ENCODE measurements at regions not wholly inside any gene's neighbourhood (a gene's known extent, or its start where the extent isn't known, plus 50 kb on each side); places are given as distances from the start of the nearest gene placed in this dataset.

GRCh38 chr14:50001999-50002925, 109.4 kb downstream of the ARF6 start:
- peak overlapping the region; percentile 73 for H3K27ac ChIP-seq (ENCODE audit: low read depth, low read length)
- H3K4me1 ChIP-seq (ENCODE audit: insufficient read depth, low read length): peaks cover 36% of the 10 kb centered on the region
- H3K27me3 ChIP-seq (ENCODE audit: control insufficient read depth in 1 of 2, insufficient read depth in 2 of 2, low read length in 2 of 2): no peaks in the 10 kb centered on the region
- no peaks in the 10 kb centered on the region for H3K9me3 ChIP-seq (ENCODE audit: low read length)
- no peaks in the 10 kb centered on the region for H3K36me3 ChIP-seq (ENCODE audit: insufficient read depth, low read length)
- peak overlapping the region in 1 of 2 donors; percentile 74 for H3K4me3 ChIP-seq (ENCODE audit: low read depth in 1 of 2, low read length in 2 of 2)
- H3K9ac ChIP-seq (ENCODE audit: low read length): peak overlapping the region; percentile 50

GRCh38 chr14:50002926-50003212, 110.0 kb downstream of the ARF6 start:
- Histone ChIP-seq H3K9ac (ENCODE audit: low read length) (peak overlapping the region; percentile 50), H3K4me3 (ENCODE audit: low read depth in 1 of 2, low read length in 2 of 2) (peak overlapping the region; percentile 72 to 74), H3K36me3 (ENCODE audit: insufficient read depth, low read length) (no peaks in the 10 kb centered on the region), H3K27ac (ENCODE audit: low read depth, low read length) (peak overlapping the region; percentile 73), H3K4me1 (ENCODE audit: insufficient read depth, low read length) (peaks cover 36% of the 10 kb centered on the region), H3K27me3 (ENCODE audit: control insufficient read depth in 1 of 2, insufficient read depth in 2 of 2, low read length in 2 of 2) (no peaks in the 10 kb centered on the region), H3K9me3 (ENCODE audit: low read length) (no peaks in the 10 kb centered on the region)

- no peaks in the 10 kb centered on the region for H3K9me3 ChIP-seq (ENCODE audit: low read length)
- H3K27me3 ChIP-seq (ENCODE audit: control insufficient read depth in 1 of 2, insufficient read depth in 2 of 2, low read length in 2 of 2): no peaks in the 10 kb centered on the region
- peak overlapping the region; percentile 72 to 74 for H3K4me3 ChIP-seq (ENCODE audit: low read depth in 1 of 2, low read length in 2 of 2)
- peaks cover 36% of the 10 kb centered on the region for H3K4me1 ChIP-seq (ENCODE audit: insufficient read depth, low read length)
- H3K9ac ChIP-seq (ENCODE audit: low read length): peak overlapping the region; percentile 50
- H3K36me3 ChIP-seq (ENCODE audit: insufficient read depth, low read length): no peaks in the 10 kb centered on the region
- H3K27ac ChIP-seq (ENCODE audit: low read depth, low read length): peak overlapping the region; percentile 73
Measured at GRCh38 chr14:50003213-50004021, 110.5 kb downstream of the ARF6 start.

- no peak overlapping the region for H3K9ac ChIP-seq (ENCODE audit: low read length)
- no peaks in the 10 kb centered on the region for H3K36me3 ChIP-seq (ENCODE audit: insufficient read depth, low read length)
- H3K4me3 ChIP-seq (ENCODE audit: low read depth in 1 of 2, low read length in 2 of 2): no peak overlapping the region
- H3K4me1 ChIP-seq (ENCODE audit: insufficient read depth, low read length): peaks cover 16% of the 10 kb centered on the region
- no peak overlapping the region for H3K27ac ChIP-seq (ENCODE audit: low read depth, low read length)
- no peaks in the 10 kb centered on the region for H3K9me3 ChIP-seq (ENCODE audit: low read length)
- no peaks in the 10 kb centered on the region for H3K27me3 ChIP-seq (ENCODE audit: control insufficient read depth in 1 of 2, insufficient read depth in 2 of 2, low read length in 2 of 2)
Measured at GRCh38 chr14:50006141-50006540, 110.2 kb downstream of the VCPKMT start.

- H3K9ac ChIP-seq (ENCODE audit: low read length): no peak overlapping the region
- no peaks in the 10 kb centered on the region for H3K27me3 ChIP-seq (ENCODE audit: control insufficient read depth in 1 of 2, insufficient read depth in 2 of 2, low read length in 2 of 2)
- H3K9me3 ChIP-seq (ENCODE audit: low read length): no peaks in the 10 kb centered on the region
- H3K27ac ChIP-seq (ENCODE audit: low read depth, low read length): no peak overlapping the region
- peaks cover 8% of the 10 kb centered on the region for H3K4me1 ChIP-seq (ENCODE audit: insufficient read depth, low read length)
- H3K4me3 ChIP-seq (ENCODE audit: low read depth in 1 of 2, low read length in 2 of 2): no peak overlapping the region
- no peaks in the 10 kb centered on the region for H3K36me3 ChIP-seq (ENCODE audit: insufficient read depth, low read length)
Measured at GRCh38 chr14:50007123-50007903, 109.1 kb downstream of the VCPKMT start.

GRCh38 chr14:50008562-50008961, 107.8 kb downstream of the VCPKMT start:
- Histone ChIP-seq H3K27ac (ENCODE audit: low read depth, low read length) (no peak overlapping the region), H3K27me3 (ENCODE audit: control insufficient read depth in 1 of 2, insufficient read depth in 2 of 2, low read length in 2 of 2) (no peaks in the 10 kb centered on the region), H3K4me3 (ENCODE audit: low read depth in 1 of 2, low read length in 2 of 2) (no peak overlapping the region), H3K36me3 (ENCODE audit: insufficient read depth, low read length) (no peaks in the 10 kb centered on the region), H3K9ac (ENCODE audit: low read length) (no peak overlapping the region), H3K4me1 (ENCODE audit: insufficient read depth, low read length) (no peaks in the 10 kb centered on the region), H3K9me3 (ENCODE audit: low read length) (no peaks in the 10 kb centered on the region)

GRCh38 chr14:50008974-50009373, 107.4 kb downstream of the VCPKMT start:
- Histone ChIP-seq H3K27me3 (ENCODE audit: control insufficient read depth in 1 of 2, insufficient read depth in 2 of 2, low read length in 2 of 2) (no peaks in the 10 kb centered on the region), H3K4me1 (ENCODE audit: insufficient read depth, low read length) (no peaks in the 10 kb centered on the region), H3K9me3 (ENCODE audit: low read length) (no peaks in the 10 kb centered on the region), H3K36me3 (ENCODE audit: insufficient read depth, low read length) (no peaks in the 10 kb centered on the region), H3K27ac (ENCODE audit: low read depth, low read length) (no peak overlapping the region), H3K4me3 (ENCODE audit: low read depth in 1 of 2, low read length in 2 of 2) (no peak overlapping the region), H3K9ac (ENCODE audit: low read length) (no peak overlapping the region)

- H3K4me1 ChIP-seq (ENCODE audit: insufficient read depth, low read length): no peaks in the 10 kb centered on the region
- H3K9ac ChIP-seq (ENCODE audit: low read length): no peak overlapping the region
- no peak overlapping the region for H3K4me3 ChIP-seq (ENCODE audit: low read depth in 1 of 2, low read length in 2 of 2)
- H3K27me3 ChIP-seq (ENCODE audit: control insufficient read depth in 1 of 2, insufficient read depth in 2 of 2, low read length in 2 of 2): no peaks in the 10 kb centered on the region
- H3K36me3 ChIP-seq (ENCODE audit: insufficient read depth, low read length): no peaks in the 10 kb centered on the region
- no peaks in the 10 kb centered on the region for H3K9me3 ChIP-seq (ENCODE audit: low read length)
- no peak overlapping the region for H3K27ac ChIP-seq (ENCODE audit: low read depth, low read length)
Measured at GRCh38 chr14:50010752-50011151, 105.6 kb downstream of the VCPKMT start.

GRCh38 chr14:50011242-50011641, 105.1 kb downstream of the VCPKMT start:
- Histone ChIP-seq H3K27me3 (ENCODE audit: control insufficient read depth in 1 of 2, insufficient read depth in 2 of 2, low read length in 2 of 2) (no peaks in the 10 kb centered on the region), H3K4me1 (ENCODE audit: insufficient read depth, low read length) (no peaks in the 10 kb centered on the region), H3K27ac (ENCODE audit: low read depth, low read length) (no peak overlapping the region), H3K9ac (ENCODE audit: low read length) (no peak overlapping the region), H3K9me3 (ENCODE audit: low read length) (no peaks in the 10 kb centered on the region), H3K4me3 (ENCODE audit: low read depth in 1 of 2, low read length in 2 of 2) (no peak overlapping the region), H3K36me3 (ENCODE audit: insufficient read depth, low read length) (no peaks in the 10 kb centered on the region)

GRCh38 chr14:50012644-50013043, 103.7 kb downstream of the VCPKMT start:
- H3K27me3 ChIP-seq (ENCODE audit: control insufficient read depth in 1 of 2, insufficient read depth in 2 of 2, low read length in 2 of 2): no peaks in the 10 kb centered on the region
- H3K27ac ChIP-seq (ENCODE audit: low read depth, low read length): no peak overlapping the region
- no peaks in the 10 kb centered on the region for H3K9me3 ChIP-seq (ENCODE audit: low read length)
- H3K4me1 ChIP-seq (ENCODE audit: insufficient read depth, low read length): no peaks in the 10 kb centered on the region
- no peaks in the 10 kb centered on the region for H3K36me3 ChIP-seq (ENCODE audit: insufficient read depth, low read length)
- H3K4me3 ChIP-seq (ENCODE audit: low read depth in 1 of 2, low read length in 2 of 2): no peak overlapping the region
- no peak overlapping the region for H3K9ac ChIP-seq (ENCODE audit: low read length)
